ENCODE measurements at regions not wholly inside any gene's neighbourhood (a gene's known extent, or its start where the extent isn't known, plus 50 kb on each side); places are given as distances from the start of the nearest gene placed in this dataset.

- H4K5ac ChIP-seq (ENCODE audit: insufficient read length, low read depth, low read length) = no peak overlapping the region
- no peak for FAIRE-seq
- no peak overlapping the region for H2BK12ac ChIP-seq (ENCODE audit: low read depth, low read length)
- H3K56ac ChIP-seq (replicated peaks; ENCODE audit: insufficient read length, low read depth, low read length) = no peak overlapping the region
- H4K91ac ChIP-seq (replicated peaks; ENCODE audit: insufficient read length, low read length) = no peak overlapping the region
- H3K23me2 ChIP-seq (ENCODE audit: low read depth, low read length) = no peaks in the 10 kb centered on the region
- H2AK5ac ChIP-seq (ENCODE audit: low read depth, low read length) = no peak overlapping the region
- no peaks in the 10 kb centered on the region for H3K27me3 ChIP-seq (replicated peaks in 1 of 4; ENCODE audit: control insufficient read depth in 3 of 4, extremely low read depth in 1 of 4, insufficient read depth in 3 of 4, low read length in 3 of 4)
- no peaks in the 10 kb centered on the region for H4K20me1 ChIP-seq (replicated peaks in 1 of 2; ENCODE audit: control insufficient read depth in 1 of 2, insufficient read depth in 2 of 2, low read length in 2 of 2)
- no peak overlapping the region for H3K27ac ChIP-seq (ENCODE audit: low read depth, low read length)
- no peak overlapping the region for H3K14ac ChIP-seq (ENCODE audit: insufficient read length)
- H3K4ac ChIP-seq (replicated peaks; ENCODE audit: insufficient read length, low read depth, low read length) = no peak overlapping the region
- peak overlapping the region; percentile 23; the same call in 1 of the 2 replicates for H2BK20ac ChIP-seq (ENCODE audit: low read length)
- CTCF ChIA-PET (ENCODE audit: partially characterized antibody) = interaction anchor here (3.0 kb wide), 1 partner anchor 151 kb away, joined by 9 read pairs; no protein-coding TSS in a partner anchor
- H3K18ac ChIP-seq (ENCODE audit: extremely low read depth, low read length) = no peak overlapping the region
- H3K4me2 ChIP-seq (ENCODE audit: insufficient read depth in 1 of 2, low read depth in 2 of 2, low read length in 2 of 2) = no peak overlapping the region
- WGBS, 2 experiments (ENCODE audit: extremely low coverage in 1 of 2, insufficient coverage in 1 of 2, insufficient read length in 1 of 2, insufficient replicate concordance in 2 of 2, low coverage in 1 of 2, low lambda C conversion rate in 2 of 2, missing lambda C conversion rate in 1 of 2) = 80% methylated on average over 14 of the region's 14 CpGs; no CpG with 5 or more reads in 1 of the 2 experiments
- H2BK15ac ChIP-seq (ENCODE audit: low read length) = no peak overlapping the region
- H3K4me1 ChIP-seq (replicated peaks in 1 of 4; ENCODE audit: control insufficient read depth in 3 of 4, insufficient read depth in 4 of 4, low read length in 3 of 4) = peaks cover 0 to 4% (median 3%) of the 10 kb centered on the region in 4 experiments; a peak in 6 of 7 replicates
- no peak overlapping the region for H3K4me3 ChIP-seq (ENCODE audit: extremely low read depth in 1 of 4, insufficient read depth in 2 of 4, low read depth in 3 of 4, low read length in 4 of 4)
- DNase-seq (ENCODE audit: low read depth in 1 of 2, low spot score in 2 of 2) = no peak
- H4K8ac ChIP-seq (ENCODE audit: extremely low read depth, insufficient read depth, low read length) = 0 out of 2 replicates have a peak overlapping the region, but pooled peaks have one; percentile 59
- no peak overlapping the region for H3K9ac ChIP-seq (replicated peaks in 1 of 4; ENCODE audit: extremely low read depth in 1 of 4, low read depth in 3 of 4, low read length in 3 of 4)
- H2BK5ac ChIP-seq (ENCODE audit: low read depth, low read length) = no peak overlapping the region
- H3K23ac ChIP-seq (ENCODE audit: insufficient read length) = no peak overlapping the region
- POLR2A ChIA-PET (ENCODE audit: partially characterized antibody) = no interaction called here
- H3K36me3 ChIP-seq (ENCODE audit: control insufficient read depth in 2 of 4, insufficient read depth in 4 of 4, low read length in 3 of 4) = no peaks in the 10 kb centered on the region
- no peak overlapping the region for H2BK120ac ChIP-seq (replicated peaks; ENCODE audit: low read depth, low read length)
- no peaks in the 10 kb centered on the region for H3K79me1 ChIP-seq (ENCODE audit: low read depth, low read length)
- H2AFZ ChIP-seq (ENCODE audit: low read length) = peak overlapping the region; percentile 46; the same call in 1 of the 2 replicates
- no peaks in the 10 kb centered on the region for H3K79me2 ChIP-seq (ENCODE audit: control insufficient read depth in 1 of 2, insufficient read depth in 2 of 2, low read length in 2 of 2)
- no peaks in the 10 kb centered on the region for H3K9me3 ChIP-seq (ENCODE audit: insufficient read depth in 2 of 2, low read depth in 1 of 2, low read length in 1 of 2)
- TF ChIP-seq CEBPB (IDR thresholded peaks at IDR 0.05; ENCODE audit: low read depth, low read length) (no peak), EGR1 (IDR thresholded peaks at IDR 0.05; ENCODE audit: borderline replicate concordance, low read depth, low read length) (no peak), TAF7 (optimal IDR thresholded peaks at IDR 0.05; ENCODE audit: borderline replicate concordance, low read depth, low read length) (no peak), CBX8 (IDR thresholded peaks at IDR 0.05; ENCODE audit: borderline replicate concordance, low read depth, low read length) (no peak), FOSL1 (IDR thresholded peaks at IDR 0.05; ENCODE audit: insufficient read depth, low read depth, low read length) (no peak), KDM4A (IDR thresholded peaks at IDR 0.05; ENCODE audit: low read depth, low read length, severe bottlenecking) (no peak), SP4 (IDR thresholded peaks at IDR 0.05; ENCODE audit: low read length) (no peak)
Measured at GRCh38 chr4:185870366-185870765, 58.4 kb upstream of the SORBS2 start.

All from H1 (cell line).